GM12872 (cell line): ENCODE measurements at regions not wholly inside any gene's neighbourhood (a gene's known extent, or its start where the extent isn't known, plus 50 kb on each side); places are given as distances from the start of the nearest gene placed in this dataset.

Experiments
- TF ChIP-seq, protein P1 (sequence below): IDR thresholded peaks from 3 replicates; pipeline ENCODE4 v1.5.1; 2011; ENCODE audit warnings: low read depth, mild to moderate bottlenecking, low read length, moderate library complexity; ENCODE audit not compliant: insufficient read depth

DNA sequence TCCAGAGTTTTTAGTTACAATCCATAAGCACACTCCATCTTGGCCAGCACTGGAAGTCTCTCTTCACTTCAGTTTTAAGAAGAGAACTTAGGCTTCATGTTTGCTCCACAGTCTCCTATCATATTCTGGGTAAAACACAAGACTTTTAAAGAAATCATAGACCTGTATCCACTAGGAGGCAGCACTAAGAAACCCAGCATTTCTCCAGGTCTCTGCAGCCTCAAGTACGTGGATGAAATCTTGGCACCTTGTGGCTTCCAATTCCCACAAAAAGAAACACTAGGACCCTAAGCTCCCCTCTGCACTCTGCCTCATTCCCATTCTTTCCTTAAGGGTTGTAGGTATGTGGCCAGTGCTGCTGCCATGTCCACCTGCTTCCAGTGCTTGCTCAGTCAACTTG, 367.3 kb upstream of the CASK start:
- TF ChIP-seq, protein P1, sequence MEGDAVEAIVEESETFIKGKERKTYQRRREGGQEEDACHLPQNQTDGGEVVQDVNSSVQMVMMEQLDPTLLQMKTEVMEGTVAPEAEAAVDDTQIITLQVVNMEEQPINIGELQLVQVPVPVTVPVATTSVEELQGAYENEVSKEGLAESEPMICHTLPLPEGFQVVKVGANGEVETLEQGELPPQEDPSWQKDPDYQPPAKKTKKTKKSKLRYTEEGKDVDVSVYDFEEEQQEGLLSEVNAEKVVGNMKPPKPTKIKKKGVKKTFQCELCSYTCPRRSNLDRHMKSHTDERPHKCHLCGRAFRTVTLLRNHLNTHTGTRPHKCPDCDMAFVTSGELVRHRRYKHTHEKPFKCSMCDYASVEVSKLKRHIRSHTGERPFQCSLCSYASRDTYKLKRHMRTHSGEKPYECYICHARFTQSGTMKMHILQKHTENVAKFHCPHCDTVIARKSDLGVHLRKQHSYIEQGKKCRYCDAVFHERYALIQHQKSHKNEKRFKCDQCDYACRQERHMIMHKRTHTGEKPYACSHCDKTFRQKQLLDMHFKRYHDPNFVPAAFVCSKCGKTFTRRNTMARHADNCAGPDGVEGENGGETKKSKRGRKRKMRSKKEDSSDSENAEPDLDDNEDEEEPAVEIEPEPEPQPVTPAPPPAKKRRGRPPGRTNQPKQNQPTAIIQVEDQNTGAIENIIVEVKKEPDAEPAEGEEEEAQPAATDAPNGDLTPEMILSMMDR, result peak; percentile 22; the same call in 1 of the 3 replicates

DNA sequence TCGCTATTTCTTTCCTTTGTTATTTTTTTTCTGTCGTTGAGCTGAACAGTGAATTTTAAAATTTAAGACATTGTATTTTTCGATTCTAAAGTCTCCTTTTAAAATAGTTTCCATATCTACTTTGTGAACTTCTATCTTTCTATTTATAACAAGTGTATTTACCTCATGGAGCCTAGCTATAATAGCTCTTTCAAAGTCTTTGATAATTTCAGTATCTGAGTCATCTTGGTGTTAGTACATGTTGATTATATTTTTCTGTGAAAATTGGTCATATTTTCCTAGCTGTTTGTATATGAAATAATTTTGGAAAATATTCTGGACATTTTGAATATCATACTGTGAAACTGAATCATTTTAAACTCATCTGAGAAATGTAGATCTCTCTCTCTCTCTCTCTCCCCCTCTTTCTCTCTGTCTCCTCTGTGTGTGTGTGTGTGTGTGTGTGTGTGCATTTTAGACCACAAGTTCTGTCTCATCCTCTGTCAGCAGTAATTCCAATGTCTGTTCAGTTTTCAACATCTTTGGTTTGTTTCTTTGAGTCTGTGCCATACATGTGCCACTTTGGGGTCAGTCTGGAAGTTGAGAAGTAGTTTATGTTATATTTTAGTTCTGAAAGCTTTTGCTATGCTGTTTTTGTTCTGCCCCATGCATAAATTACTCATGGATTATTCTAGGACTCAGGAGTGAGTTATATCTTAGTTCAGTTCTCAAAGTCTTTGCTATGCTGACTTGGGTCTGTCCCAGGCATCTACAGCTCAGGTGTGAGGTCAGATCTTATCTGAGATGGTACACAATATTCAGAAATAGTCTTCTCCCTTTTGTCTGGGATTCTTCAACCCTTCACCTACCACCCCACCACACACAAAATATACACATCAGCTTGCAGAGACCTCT, 366.4 kb upstream of the CASK start:
- TF ChIP-seq, protein P1, result no peak

DNA sequence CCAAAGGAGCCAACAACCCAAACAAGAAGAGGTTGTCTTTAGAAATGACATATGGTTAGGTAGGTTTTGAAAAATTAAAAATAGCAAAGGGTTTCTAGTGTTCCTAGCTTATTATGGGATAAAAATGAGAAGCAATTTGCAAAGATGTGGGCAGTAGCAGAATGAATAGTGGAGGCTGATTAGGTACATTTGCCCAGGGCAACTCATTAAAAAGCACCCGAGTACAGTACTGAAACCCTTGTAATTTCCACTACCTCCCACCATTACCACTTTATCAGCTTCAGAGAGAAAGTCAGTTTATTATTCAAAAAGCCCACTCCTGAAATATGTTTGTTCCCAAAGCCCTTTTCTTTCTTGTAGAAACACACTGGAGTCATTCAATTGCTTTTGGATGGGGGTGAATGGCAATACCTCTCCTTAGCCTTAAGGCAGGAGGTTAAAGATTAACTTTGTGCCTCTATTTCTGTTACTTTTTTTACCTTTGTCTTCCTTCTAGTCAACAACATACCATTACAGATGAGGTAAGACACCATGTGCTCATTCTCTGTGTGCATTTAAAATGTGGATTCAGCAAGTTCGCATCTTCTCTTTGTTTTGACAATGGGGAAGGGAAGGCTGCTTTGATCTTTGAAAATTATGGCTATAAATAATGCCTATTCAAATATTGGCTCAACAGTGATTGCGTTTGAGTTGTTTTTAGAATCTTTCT, 353.8 kb upstream of the CASK start:
- TF ChIP-seq, protein P1, result no peak

DNA sequence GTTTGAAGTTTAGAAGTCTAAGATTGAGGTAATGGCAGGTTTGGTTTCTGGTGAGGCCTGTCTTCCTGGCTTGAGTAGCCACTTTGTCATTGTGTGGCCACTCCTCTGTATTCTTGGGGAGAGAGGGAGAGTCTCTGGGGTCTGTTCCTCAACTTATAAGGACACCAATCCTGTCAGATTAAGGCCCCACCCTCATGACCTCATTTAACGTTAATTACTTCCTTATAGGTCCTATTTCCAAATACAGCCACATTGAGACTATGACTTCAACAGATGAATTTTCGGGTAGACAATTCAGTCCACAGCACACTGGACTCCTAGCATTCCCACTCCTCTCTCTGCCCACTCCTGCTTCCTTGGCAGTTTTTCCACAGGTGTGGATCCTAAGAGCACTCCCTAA, 350.8 kb upstream of the CASK start:
- TF ChIP-seq, protein P1, result no peak

DNA sequence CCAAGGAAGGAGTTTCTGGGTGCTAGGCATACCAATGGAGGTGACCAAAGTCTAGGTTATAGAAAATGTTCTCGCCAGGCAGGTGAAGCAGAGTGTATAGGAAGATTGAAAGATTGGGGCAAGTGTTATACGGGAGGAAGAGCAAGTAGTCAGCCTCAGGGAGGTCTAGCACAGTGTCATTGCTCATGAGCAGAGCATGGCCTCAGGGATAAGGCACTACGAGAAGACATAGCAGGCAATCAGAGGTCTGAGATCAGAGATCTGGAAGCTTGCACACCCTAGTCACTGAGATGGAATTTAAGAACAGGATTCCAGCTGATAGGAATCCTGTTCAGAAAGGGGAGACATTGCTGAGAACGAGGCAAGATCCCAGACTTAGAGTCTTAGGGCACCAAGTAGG, 350.0 kb upstream of the CASK start:
- TF ChIP-seq, protein P1, result no peak

DNA sequence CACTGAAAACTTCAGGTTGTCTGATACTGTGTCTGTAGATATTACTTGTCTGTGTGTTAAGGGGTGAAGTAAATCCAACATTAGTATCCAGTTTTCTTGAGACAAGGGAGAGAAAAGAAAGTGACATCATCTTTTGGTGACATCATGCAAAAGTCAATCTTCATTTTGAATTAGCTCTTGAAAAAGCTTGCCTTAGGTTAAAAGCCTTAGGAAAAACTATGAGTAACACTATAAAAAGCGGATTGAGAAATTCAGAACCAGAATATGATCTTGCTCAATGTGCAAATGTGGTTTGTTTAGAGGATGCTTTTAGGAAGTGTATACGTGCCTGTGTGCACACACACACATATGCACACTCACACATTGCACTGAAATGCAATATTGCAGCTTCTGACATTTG, 345.8 kb upstream of the CASK start:
- TF ChIP-seq, protein P1, result no peak

DNA sequence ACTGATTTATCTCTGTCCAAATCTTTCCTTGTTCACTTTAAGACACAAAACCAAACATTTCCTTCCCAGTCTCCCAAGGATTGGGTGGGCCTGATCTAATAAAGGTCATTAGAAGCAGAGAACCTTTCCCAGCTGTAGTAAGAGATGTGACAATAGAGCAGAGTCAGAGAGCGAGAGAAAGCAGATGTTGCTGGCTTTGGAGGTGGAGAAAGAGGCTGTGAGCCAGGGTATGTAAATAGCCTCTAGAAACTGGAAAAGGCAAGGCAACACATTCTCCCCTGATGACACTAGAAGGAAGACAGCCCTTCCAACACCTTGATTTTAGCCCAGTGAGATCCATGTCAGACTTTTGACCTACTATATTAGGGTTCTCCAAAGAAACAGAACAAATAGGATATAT, 337.5 kb upstream of the CASK start:
- TF ChIP-seq, protein P1, result no peak
